GM04504 (cell line): ENCODE measurements at regions not wholly inside any gene's neighbourhood (a gene's known extent, or its start where the extent isn't known, plus 50 kb on each side); places are given as distances from the start of the nearest gene placed in this dataset.

ENCODE experiments used
- DNase-seq: peaks from one replicate; pipeline ENCODE4 v3.0.0-alpha.2; 2012; ENCODE audit warnings: low read depth

DNA sequence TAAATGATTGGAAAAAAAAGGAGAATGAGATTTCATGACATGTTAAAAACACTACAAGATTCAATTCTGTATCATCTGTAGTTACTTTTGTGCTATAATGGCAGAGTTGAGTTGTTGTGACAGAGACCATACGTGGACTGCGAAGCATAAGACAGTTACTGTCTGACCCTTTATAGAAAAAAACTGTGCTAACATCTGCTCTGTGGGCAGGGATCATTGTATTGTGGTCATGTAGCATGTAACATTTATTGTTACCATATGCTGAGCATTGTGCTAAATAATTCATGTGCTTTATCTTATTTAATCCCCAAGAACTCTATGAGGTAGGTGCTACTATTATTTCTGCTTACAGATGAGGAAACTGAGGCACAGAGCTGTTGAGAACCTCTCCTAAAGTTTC is 147.3 kb upstream of the HMHB1 start:
- DNase-seq, result no peak

- DNase-seq, result no peak
These were observed 148.1 kb upstream of the HMHB1 start for GRCh38 chr5:143663872-143664271.

- DNase-seq, result no peak
These were observed 149.9 kb upstream of the HMHB1 start for GRCh38 chr5:143662020-143662419.

DNA sequence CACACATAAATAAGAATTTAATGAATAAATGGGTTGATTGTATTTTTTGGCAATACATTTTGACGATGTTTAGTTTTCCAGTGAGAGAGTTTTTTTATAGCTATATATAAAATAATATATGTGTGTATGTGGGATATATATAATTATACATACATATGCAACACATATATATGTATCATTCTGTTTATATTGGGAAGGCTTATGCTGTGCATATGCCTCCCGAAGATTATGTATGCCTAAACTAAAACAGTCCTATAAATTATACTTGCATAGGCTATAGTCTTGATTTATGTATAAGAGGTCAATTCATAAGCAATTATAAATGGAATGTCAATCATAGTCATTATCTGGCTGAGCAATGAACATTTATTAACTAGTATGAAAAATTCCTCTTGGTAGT is 151.3 kb upstream of the HMHB1 start:
- DNase-seq, result no peak

DNA sequence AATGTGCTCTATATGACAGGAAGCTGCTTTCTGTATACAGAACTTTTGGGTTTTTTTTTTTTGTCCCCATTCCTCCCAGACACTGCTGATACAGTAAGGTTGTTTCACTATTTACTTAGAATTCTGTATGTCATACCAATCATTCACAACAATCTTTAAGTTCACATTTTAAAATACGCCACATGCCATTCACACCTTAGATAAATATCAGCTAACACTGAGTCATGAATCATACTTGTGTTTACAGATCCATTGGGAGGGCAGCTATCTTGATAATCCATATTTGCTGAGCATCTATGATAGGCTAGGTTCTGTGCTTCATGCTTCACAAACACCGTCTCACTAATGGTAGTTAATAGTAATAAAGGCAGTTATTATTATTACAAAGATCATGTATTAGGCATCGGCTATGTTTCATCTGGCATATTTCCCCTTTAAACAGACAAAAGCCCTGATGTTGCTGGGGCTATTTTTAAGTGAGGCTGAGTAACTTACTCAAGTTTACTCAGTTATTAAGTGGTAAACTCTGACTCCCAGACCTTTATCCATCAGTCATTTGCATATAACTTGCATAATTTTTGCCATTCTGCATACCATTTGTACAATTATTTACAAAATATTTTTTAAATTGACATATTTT is 152.2 kb upstream of the HMHB1 start:
- no peak for DNase-seq

DNA sequence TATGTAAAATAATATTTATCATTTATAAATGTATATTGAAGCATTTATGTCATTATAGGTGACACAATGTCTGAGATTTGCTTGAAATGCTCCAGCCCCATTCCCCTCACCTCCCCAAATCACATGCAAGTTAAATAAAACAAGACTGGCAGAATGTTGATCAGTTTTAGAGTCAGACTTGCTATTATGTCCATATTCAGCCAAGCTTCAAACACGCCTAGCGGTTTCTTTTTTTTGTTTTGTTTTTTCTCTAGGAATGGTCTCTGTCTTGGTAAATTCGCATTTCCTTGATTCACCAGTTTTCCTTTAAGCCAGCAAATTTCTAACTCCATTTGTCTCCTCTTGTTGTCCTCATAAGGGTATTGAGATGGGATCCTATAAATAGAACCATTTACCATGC is 153.0 kb upstream of the HMHB1 start:
- no peak for DNase-seq

- no peak for DNase-seq
These were observed 154.2 kb upstream of the HMHB1 start for GRCh38 chr5:143657647-143658285.

GRCh38 chr5:143653766-143654282 is 158.1 kb upstream of the HMHB1 start:
- DNase-seq, result no peak

DNA sequence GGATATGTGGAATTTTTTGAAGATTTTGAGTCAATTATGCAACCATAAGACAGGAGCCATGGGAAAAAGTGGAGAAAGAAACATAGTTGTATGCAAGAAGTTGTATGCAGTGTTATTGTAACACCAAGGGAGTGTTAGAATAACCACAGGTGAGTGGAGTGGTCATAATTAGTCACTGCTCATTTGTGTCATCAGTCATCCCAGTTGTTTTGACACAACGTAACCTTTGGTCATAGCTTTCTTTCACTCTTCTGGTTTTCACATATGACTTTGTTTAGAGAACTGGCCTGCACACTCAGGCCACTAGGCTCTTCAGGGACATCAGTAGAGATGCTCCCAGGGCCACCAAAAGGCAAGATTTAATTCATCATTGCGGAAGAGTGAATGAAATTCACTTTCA is 158.7 kb upstream of the HMHB1 start:
- no peak for DNase-seq

- DNase-seq, result no peak
These were observed 159.8 kb upstream of the HMHB1 start for GRCh38 chr5:143652108-143652700.

DNA sequence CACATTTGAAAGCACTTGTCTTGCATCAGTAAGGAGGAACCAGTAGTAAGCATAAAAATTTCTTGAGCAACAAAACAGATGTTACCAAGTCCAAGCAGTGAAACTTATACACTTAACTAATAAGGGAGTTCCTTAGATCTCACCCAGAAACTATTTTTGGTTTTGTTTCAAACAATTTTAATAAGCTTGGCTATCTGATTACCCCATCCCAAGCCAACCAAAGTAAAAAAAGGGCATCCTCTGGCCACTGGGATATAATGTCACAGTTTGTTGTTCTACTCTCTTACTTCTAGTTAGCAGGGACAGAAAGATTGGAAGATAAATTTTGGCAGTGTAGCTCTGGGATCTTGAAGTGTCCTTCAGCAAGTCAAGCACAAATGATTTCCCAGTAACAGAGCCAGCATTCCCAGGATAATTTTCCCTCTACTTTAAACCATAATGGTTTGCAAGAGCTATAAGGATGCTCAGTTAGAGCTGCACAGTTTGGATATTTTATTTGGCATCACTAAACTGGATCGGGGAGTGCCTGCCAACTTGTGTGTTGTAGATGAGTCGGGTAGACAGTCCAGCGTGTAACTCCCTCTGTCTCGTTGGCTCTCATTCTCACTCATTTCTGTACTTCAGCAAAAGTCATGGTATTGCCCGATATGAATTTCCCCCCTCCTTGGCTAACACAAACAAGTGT is 161.9 kb upstream of the HMHB1 start:
- no peak for DNase-seq

- no peak for DNase-seq
These were observed 163.3 kb upstream of the HMHB1 start for GRCh38 chr5:143648696-143649095.

- no peak for DNase-seq
These were observed 165.0 kb upstream of the HMHB1 start for GRCh38 chr5:143646961-143647360.

DNA sequence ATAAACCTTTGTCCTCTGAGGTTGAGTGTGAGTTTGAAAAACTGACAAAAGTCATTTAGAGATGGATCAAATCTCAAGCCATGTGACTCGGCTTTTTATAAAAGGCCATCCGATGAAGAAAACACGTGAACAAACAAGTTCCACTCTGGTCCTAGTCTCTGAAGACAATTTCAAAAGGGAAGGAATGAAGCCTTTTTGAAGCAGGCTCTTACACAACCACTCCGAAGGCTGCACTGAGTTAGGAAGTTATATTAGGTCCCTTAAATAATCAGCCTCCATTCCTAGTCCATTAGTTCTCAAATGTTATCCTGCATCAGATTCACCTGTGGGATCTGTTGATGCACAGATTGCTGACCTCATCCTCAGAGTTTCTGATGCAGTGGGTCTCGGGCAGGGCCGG is 166.6 kb upstream of the HMHB1 start:
- DNase-seq, result no peak

GRCh38 chr5:143644727-143645126 is 167.2 kb upstream of the HMHB1 start:
- DNase-seq, result peak; percentile 67

- DNase-seq, result no peak
These were observed 169.2 kb upstream of the HMHB1 start for GRCh38 chr5:143642791-143643190.

GRCh38 chr5:143641549-143642355 is 170.2 kb upstream of the HMHB1 start:
- no peak for DNase-seq

- DNase-seq, result no peak
These were observed 173.3 kb upstream of the HMHB1 start for GRCh38 chr5:143638654-143639053.

DNA sequence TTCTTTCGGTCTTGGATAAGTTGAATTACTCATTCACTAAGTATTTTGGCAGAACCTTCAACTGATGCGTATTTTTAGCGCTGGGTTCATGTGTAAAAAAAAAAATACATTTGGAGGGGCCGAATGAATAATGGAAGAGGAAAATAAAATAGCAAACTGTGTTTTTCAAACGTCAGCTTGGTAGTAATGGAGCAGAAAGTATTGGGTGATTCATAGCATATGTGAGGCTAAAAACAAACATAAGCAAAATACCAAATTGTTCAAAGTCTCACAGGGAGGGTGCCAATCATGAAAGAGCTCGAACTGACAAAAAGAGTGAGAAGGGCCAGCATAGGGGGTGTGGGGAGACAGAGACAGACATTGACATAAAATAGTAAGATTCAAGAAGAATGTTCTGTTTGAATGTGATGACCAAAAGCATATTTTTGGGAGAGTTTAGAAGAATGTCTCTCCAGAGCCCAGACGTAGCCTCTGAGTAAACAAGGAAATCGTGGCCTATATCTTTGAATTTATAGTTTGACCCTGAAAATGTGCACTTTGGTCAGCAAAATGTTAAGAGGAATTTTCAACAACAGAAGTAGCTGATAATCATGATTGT is 174.9 kb upstream of the HMHB1 start:
- no peak for DNase-seq

- no peak for DNase-seq
These were observed 176.1 kb upstream of the HMHB1 start for GRCh38 chr5:143635888-143636287.

- no peak for DNase-seq
These were observed 176.7 kb upstream of the HMHB1 start for GRCh38 chr5:143635146-143635752.
